ENCODE measurements at regions not wholly inside any gene's neighbourhood (a gene's known extent, or its start where the extent isn't known, plus 50 kb on each side); places are given as distances from the start of the nearest gene placed in this dataset.
A peak's percentile ranks its signal among the peaks of the same experiment; 100 is the strongest.
"Not testable (repeated sequence)": the region's sequence is repeated elsewhere in the genome, so short reads cannot be mapped to it uniquely, and the experiment has no call there.

DNA sequence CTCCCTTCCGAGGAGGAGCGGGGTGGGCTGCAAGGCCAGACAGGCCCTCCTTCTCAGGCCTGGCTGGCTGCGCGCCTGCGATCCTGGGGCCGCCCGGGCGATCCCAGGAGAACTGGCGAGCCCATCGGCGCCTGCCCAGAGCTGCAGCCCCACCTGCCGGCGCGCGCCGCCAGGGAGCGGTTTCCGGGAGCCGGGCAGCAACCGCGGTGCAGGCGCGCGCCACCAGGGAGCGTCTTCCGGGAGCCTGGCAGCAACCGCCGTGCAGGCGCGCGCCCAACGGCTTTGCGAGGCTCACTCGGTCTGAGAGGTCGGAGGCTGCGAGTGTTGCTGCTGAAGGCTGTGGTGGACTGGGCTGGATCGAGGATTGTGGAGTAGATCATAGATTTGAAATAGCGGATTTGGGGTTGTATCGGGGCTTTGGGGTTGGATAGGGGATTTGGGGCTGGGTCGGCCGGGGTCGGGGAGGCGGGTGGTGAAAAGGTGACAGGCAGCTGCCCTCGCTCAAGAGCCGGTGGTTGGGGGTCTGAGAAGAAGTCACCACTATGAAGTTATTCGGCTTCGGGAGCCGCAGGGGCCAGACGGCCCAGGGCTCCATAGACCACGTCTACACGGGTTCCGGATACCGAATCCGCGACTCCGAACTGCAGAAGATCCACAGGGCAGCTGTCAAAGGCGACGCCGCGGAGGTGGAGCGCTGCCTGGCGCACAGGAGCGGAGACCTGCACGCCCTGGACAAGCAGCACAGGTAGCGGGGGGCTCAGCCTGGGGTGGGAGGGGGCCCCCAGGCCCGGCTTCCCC is 668.9 kb downstream of the SPATA31A6 start:
- not testable (repeated sequence) for H3K9me2 ChIP-seq (ENCODE audit: insufficient read depth); H3K9me3 Mint-ChIP-seq; H3K4me1 ChIP-seq (ENCODE audit: insufficient read depth); H4K20me1 ChIP-seq (replicated peaks; ENCODE audit: insufficient read depth); H3F3A ChIP-seq (replicated peaks; ENCODE audit: low read depth); H3K27me3 Mint-ChIP-seq (ENCODE audit: insufficient read depth, low read depth, poor library complexity); H3K36me3 Mint-ChIP-seq (ENCODE audit: low read depth); H3K27ac Mint-ChIP-seq; H3K27ac ChIP-seq (ENCODE audit: low read depth); H2AFZ ChIP-seq; H3K4me1 Mint-ChIP-seq; H3K79me2 ChIP-seq (replicated peaks; ENCODE audit: insufficient read depth); H3K36me3 ChIP-seq (ENCODE audit: insufficient read depth)
- Histone ChIP-seq H3K4me2 (peak overlapping the region; percentile 69), H3K4me3 (peak overlapping the region; percentile 46), H3K27me3 (ENCODE audit: insufficient read depth) (peaks cover 48% of the 10 kb centered on the region)
- TF ChIP-seq, protein P1, sequence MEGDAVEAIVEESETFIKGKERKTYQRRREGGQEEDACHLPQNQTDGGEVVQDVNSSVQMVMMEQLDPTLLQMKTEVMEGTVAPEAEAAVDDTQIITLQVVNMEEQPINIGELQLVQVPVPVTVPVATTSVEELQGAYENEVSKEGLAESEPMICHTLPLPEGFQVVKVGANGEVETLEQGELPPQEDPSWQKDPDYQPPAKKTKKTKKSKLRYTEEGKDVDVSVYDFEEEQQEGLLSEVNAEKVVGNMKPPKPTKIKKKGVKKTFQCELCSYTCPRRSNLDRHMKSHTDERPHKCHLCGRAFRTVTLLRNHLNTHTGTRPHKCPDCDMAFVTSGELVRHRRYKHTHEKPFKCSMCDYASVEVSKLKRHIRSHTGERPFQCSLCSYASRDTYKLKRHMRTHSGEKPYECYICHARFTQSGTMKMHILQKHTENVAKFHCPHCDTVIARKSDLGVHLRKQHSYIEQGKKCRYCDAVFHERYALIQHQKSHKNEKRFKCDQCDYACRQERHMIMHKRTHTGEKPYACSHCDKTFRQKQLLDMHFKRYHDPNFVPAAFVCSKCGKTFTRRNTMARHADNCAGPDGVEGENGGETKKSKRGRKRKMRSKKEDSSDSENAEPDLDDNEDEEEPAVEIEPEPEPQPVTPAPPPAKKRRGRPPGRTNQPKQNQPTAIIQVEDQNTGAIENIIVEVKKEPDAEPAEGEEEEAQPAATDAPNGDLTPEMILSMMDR (conservative IDR thresholded peaks at IDR 0.05; ENCODE audit: low read depth in 2 of 2) = peak; percentile 20 to 63; a peak in 2 of 4 replicates
- peak; percentile 71 for DNase-seq (ENCODE audit: low spot score)
- peak overlapping the region; percentile 75 for H3K4me3 Mint-ChIP-seq
- peak; percentile 89 for ATAC-seq

- H3K9me3 Mint-ChIP-seq; H3K79me2 ChIP-seq (replicated peaks; ENCODE audit: insufficient read depth); H3F3A ChIP-seq (replicated peaks; ENCODE audit: low read depth); H3K4me2 ChIP-seq; H3K36me3 ChIP-seq (ENCODE audit: insufficient read depth); H3K27me3 Mint-ChIP-seq (ENCODE audit: insufficient read depth, low read depth, poor library complexity); H3K27ac ChIP-seq (ENCODE audit: low read depth); H3K4me3 Mint-ChIP-seq; H3K9me2 ChIP-seq (ENCODE audit: insufficient read depth); H2AFZ ChIP-seq; ATAC-seq; H3K27ac Mint-ChIP-seq; H4K20me1 ChIP-seq (replicated peaks; ENCODE audit: insufficient read depth); DNase-seq (ENCODE audit: low spot score); H3K4me3 ChIP-seq; H3K36me3 Mint-ChIP-seq (ENCODE audit: low read depth); H3K4me1 ChIP-seq (ENCODE audit: insufficient read depth); H3K4me1 Mint-ChIP-seq: not testable (repeated sequence)
- H3K27me3 ChIP-seq (ENCODE audit: insufficient read depth) = peaks cover 33% of the 10 kb centered on the region
These were observed 676.7 kb downstream of the SPATA31A6 start for GRCh38 chr9:42860133-42860532.

GRCh38 chr9:42862465-42862864 is 679.0 kb downstream of the SPATA31A6 start:
- H3K9me3 Mint-ChIP-seq; DNase-seq (ENCODE audit: low spot score); H2AFZ ChIP-seq; H3K9me2 ChIP-seq (ENCODE audit: insufficient read depth); H3K27ac ChIP-seq (ENCODE audit: low read depth); H3K4me1 ChIP-seq (ENCODE audit: insufficient read depth); H3K27ac Mint-ChIP-seq; H4K20me1 ChIP-seq (replicated peaks; ENCODE audit: insufficient read depth); H3K27me3 Mint-ChIP-seq (ENCODE audit: insufficient read depth, low read depth, poor library complexity); ATAC-seq; H3K4me2 ChIP-seq; H3K36me3 ChIP-seq (ENCODE audit: insufficient read depth); H3K36me3 Mint-ChIP-seq (ENCODE audit: low read depth); H3K79me2 ChIP-seq (replicated peaks; ENCODE audit: insufficient read depth); H3K4me3 ChIP-seq; H3K4me3 Mint-ChIP-seq; H3F3A ChIP-seq (replicated peaks; ENCODE audit: low read depth); H3K4me1 Mint-ChIP-seq: not testable (repeated sequence)
- H3K27me3 ChIP-seq (ENCODE audit: insufficient read depth) = peaks cover 25% of the 10 kb centered on the region; the same call in 1 of the 2 replicates
